Kidney (tissue), 13 donors: ENCODE measurements at regions not wholly inside any gene's neighbourhood (a gene's known extent, or its start where the extent isn't known, plus 50 kb on each side); places are given as distances from the start of the nearest gene placed in this dataset.
"Not testable (repeated sequence)": the region's sequence is repeated elsewhere in the genome, so short reads cannot be mapped to it uniquely, and the experiment has no call there.

Source experiments
- DNase-seq, 5 donors: peaks; one replicate each; pipeline ENCODE4 v3.0.0-alpha.2; 2013 to 2020
- FAIRE-seq: peaks from 2 replicates; lab custom pipeline; 2012; peaks lifted over from hg19 to GRCh38; lab: Jason Lieb, UNC
- H3K27ac ChIP-seq, 2 donors: one replicate each; pipeline ENCODE4 v1.7.0; 2013; ENCODE audit warnings: low read depth in 2 of 2, low read length in 2 of 2, inconsistent platforms in 1 of 2
- H3K27me3 ChIP-seq: one replicate; pipeline ENCODE4 v1.7.1; 2013; ENCODE audit warnings: low read length, inconsistent platforms; ENCODE audit not compliant: control insufficient read depth, insufficient read depth
- H3K36me3 ChIP-seq, 3 donors: one replicate each; pipeline versions ENCODE4 v1.7.0 to v1.7.1; 2013; ENCODE audit warnings: low read length in 3 of 3, control low read depth in 1 of 3, inconsistent platforms in 1 of 3; ENCODE audit not compliant: insufficient read depth in 3 of 3, control insufficient read depth in 2 of 3
- H3K4me1 ChIP-seq, 3 donors: one replicate each; pipeline versions ENCODE4 v1.7.0 to v1.7.1; 2013; ENCODE audit warnings: low read length in 3 of 3, inconsistent platforms in 1 of 3, low read depth in 1 of 3; ENCODE audit not compliant: control insufficient read depth in 2 of 3, insufficient read depth in 2 of 3
- H3K4me3 ChIP-seq, 3 donors: one replicate each; pipeline versions ENCODE4 v1.7.0 to v1.8.1; 2013; ENCODE audit warnings: low read length in 3 of 3, control low read depth in 1 of 3, inconsistent platforms in 1 of 3
- H3K9ac ChIP-seq, 3 donors: one replicate each; pipeline versions ENCODE4 v1.7.0 to v1.7.1; 2013; ENCODE audit warnings: low read length in 3 of 3, control low read depth in 1 of 3, inconsistent platforms in 1 of 3
- H3K9me3 ChIP-seq, 3 donors: one replicate each; pipeline versions ENCODE4 v1.7.0 to v1.7.1; 2013; ENCODE audit warnings: low read length in 3 of 3, control low read depth in 1 of 3, inconsistent platforms in 1 of 3; ENCODE audit not compliant: control insufficient read depth in 2 of 3, insufficient read depth in 1 of 3
- intact Hi-C: fragments of 100-400 bp; cut with DNase I; formaldehyde crosslinking; loops from one replicate; pipeline ENCODE4 v1.11.1; 2022
- TF ChIP-seq, protein P1 (sequence below): IDR thresholded peaks from 3 replicates; pipeline ENCODE4 v1.5.1; 2012; ENCODE audit warnings: mild to moderate bottlenecking, moderate library complexity, borderline replicate concordance; ENCODE audit not compliant: insufficient read depth; ENCODE audit errors: extremely low read depth
- donor health status: control.
- donor health status: control.
- donor health status: control.
- donor health status: control.
- donor health status: control.
- donor health status: DM: yes; HTN: yes; CAD: no.
- donor health status: Normal renal cell carcinoma (clear cell type).

DNA sequence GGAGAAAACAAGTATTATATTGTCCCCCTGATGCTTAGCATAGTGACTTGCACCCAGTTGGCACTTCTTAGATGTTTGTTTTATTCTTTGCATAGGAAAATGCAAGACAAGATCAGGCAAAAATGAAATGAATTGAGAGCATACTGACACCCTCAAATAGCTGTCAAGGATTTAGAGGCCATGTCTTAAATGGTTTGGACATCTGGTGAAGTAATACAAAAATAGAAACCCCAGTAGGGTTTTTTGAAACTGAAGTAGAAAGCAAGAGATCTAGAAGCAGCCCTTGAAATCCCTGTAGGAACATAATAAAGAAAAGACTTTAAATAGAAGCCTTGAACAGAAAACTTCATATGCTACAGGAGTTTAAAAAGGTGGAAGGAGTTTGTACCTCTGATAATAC lies 174.3 kb downstream of the ANXA1 start:
- intact Hi-C loops: no loop called here
- no peak for FAIRE-seq
- TF ChIP-seq, protein P1, sequence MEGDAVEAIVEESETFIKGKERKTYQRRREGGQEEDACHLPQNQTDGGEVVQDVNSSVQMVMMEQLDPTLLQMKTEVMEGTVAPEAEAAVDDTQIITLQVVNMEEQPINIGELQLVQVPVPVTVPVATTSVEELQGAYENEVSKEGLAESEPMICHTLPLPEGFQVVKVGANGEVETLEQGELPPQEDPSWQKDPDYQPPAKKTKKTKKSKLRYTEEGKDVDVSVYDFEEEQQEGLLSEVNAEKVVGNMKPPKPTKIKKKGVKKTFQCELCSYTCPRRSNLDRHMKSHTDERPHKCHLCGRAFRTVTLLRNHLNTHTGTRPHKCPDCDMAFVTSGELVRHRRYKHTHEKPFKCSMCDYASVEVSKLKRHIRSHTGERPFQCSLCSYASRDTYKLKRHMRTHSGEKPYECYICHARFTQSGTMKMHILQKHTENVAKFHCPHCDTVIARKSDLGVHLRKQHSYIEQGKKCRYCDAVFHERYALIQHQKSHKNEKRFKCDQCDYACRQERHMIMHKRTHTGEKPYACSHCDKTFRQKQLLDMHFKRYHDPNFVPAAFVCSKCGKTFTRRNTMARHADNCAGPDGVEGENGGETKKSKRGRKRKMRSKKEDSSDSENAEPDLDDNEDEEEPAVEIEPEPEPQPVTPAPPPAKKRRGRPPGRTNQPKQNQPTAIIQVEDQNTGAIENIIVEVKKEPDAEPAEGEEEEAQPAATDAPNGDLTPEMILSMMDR: no peak

DNA sequence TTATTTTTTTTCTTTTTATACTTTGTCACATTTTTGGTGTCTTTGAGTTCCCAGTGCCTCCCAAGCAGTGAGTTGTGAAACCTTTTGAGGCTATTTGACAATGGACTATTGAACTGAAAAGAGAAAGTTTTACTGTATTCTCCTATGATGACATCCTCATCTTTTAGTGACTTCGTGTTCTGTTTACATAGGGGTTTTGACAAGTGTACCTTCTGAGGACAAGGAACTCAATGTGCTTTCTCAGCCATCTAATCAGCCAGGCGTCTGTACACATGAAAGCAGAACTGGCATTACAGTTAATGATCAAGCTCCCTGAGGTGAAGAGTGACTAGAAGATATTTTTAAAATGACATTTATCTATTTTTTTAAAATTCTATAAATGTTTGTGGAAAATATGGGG lies 175.5 kb downstream of the ANXA1 start:
- Histone ChIP-seq H3K4me3 (no peak overlapping the region), H3K36me3 (no peaks in the 10 kb centered on the region), H3K9me3 (no peaks in the 10 kb centered on the region)

More for the DNA sequence above, 174.3 kb downstream of the ANXA1 start:
- Histone ChIP-seq H3K27me3 (no peaks in the 10 kb centered on the region), H3K9me3 (no peaks in the 10 kb centered on the region), H3K27ac (no peak overlapping the region), H3K36me3 (no peaks in the 10 kb centered on the region), H3K9ac (no peak overlapping the region), H3K4me3 (no peak overlapping the region), H3K4me1 (no peaks in the 10 kb centered on the region)
- no peak for DNase-seq

DNA sequence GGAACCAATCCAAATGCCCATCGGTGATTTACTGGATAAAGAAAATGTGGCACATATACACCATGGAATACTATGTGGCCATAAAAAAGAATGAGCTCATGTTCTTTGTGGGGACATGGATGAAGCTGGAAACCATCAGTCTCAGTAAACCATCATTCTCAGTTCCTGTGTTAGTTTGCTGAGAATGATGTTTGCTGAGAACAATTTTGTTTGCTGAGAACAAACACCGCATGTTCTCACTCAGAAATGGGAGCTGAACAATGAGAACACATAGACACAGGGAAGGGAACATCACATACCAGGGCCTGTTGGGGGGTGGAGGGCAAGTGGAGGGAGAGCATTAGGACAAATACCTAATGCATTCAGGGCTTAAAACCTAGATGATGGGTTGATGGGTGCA lies 185.5 kb downstream of the ANXA1 start:
- H3K4me3 ChIP-seq, H3K4me1 ChIP-seq, FAIRE-seq, H3K27me3 ChIP-seq, H3K36me3 ChIP-seq, H3K9me3 ChIP-seq, DNase-seq, H3K9ac ChIP-seq, intact Hi-C loops, H3K27ac ChIP-seq: not testable (repeated sequence)

More for the DNA sequence above, 175.5 kb downstream of the ANXA1 start:
- no peak overlapping the region for H3K9ac ChIP-seq
- no peaks in the 10 kb centered on the region for H3K4me1 ChIP-seq
- TF ChIP-seq, protein P1: no peak
- intact Hi-C loops: no loop called here
- DNase-seq (no peak), FAIRE-seq (no peak)
- H3K27ac ChIP-seq: no peak overlapping the region
- H3K27me3 ChIP-seq: no peaks in the 10 kb centered on the region

DNA sequence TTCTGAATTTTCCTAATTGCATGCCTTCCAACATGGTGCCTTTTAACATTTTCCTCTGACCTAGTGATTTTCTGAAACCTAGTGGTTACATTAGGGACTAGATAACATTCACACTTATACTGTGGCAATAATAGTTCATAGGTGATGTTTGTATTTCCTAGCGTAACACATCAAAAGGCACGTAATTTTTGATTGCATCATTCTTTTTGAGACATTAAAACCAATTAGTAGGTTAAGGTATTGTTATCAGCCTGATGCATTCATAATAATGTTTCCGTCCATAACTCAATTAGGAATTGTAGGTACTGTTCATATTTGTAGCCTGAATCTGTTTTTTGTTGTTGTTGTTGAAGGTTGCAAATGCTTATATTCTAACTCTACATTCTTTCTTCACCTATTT lies 192.4 kb downstream of the ANXA1 start:
- no peak for FAIRE-seq

More for the DNA sequence above, 192.4 kb downstream of the ANXA1 start:
- Histone ChIP-seq H3K9ac (no peak overlapping the region), H3K4me1 (no peaks in the 10 kb centered on the region), H3K27ac (no peak overlapping the region), H3K27me3 (no peaks in the 10 kb centered on the region), H3K36me3 (no peaks in the 10 kb centered on the region), H3K9me3 (no peaks in the 10 kb centered on the region), H3K4me3 (no peak overlapping the region)
- DNase-seq: no peak
- TF ChIP-seq, protein P1: no peak
- intact Hi-C loops: no loop called here
